Neural cell (in vitro differentiated cells): ENCODE measurements at regions not wholly inside any gene's neighbourhood (a gene's known extent, or its start where the extent isn't known, plus 50 kb on each side); places are given as distances from the start of the nearest gene placed in this dataset.

Source experiments
- H2AFZ ChIP-seq: fragments of 200-600, 300-800 bp; sonication (generic), shearing (Covaris generic); 2 replicates; pipeline ENCODE4 v1.6.0; 2014; ENCODE audit warnings: low read depth, mild to moderate bottlenecking, antibody characterized with exemption, low read length, moderate library complexity
- H3F3A ChIP-seq: fragments of 200-600 bp; shearing (Covaris generic); 2 replicates; pipeline ENCODE4 v1.6.1; 2016; ENCODE audit warnings: mild to moderate bottlenecking, moderate library complexity, mixed read lengths, antibody characterized with exemption, low read length; ENCODE audit not compliant: insufficient read depth, poor library complexity, severe bottlenecking
- H3K27ac ChIP-seq: fragments of 200-600, 300-800 bp; sonication (generic), shearing (Covaris generic); 2 replicates; pipeline ENCODE4 v1.5.1; 2014; ENCODE audit warnings: mild to moderate bottlenecking, low read length, moderate library complexity
- H3K27me3 ChIP-seq: fragments of 300-800, 200-600 bp; sonication (generic), shearing (Covaris generic); 2 replicates; pipeline ENCODE4 v1.6.0; 2014; ENCODE audit warnings: mild to moderate bottlenecking, low read depth, low read length, moderate library complexity; ENCODE audit not compliant: insufficient read depth
- H3K36me3 ChIP-seq: fragments of 300-800, 200-600 bp; sonication (generic), shearing (Covaris generic); 2 replicates; pipeline ENCODE4 v1.5.1; 2014; ENCODE audit warnings: mild to moderate bottlenecking, antibody characterized with exemption, low read length, moderate library complexity; ENCODE audit not compliant: insufficient read depth
- H3K4me2 ChIP-seq: fragments of 300-800, 200-600 bp; sonication (generic), shearing (Covaris generic); 2 replicates; pipeline ENCODE4 v1.6.0; 2014; ENCODE audit warnings: mild to moderate bottlenecking, low read length
- H3K4me3 ChIP-seq: fragments of 300-800, 200-600 bp; sonication (generic), shearing (Covaris generic); 2 replicates; pipeline ENCODE4 v1.5.1; 2014; ENCODE audit warnings: mild to moderate bottlenecking, low read length, moderate library complexity
- H3K79me2 ChIP-seq: fragments of 200-600 bp; shearing (Covaris generic); replicated peaks from 2 replicates; pipeline ENCODE4 v1.6.0; 2014; ENCODE audit warnings: mild to moderate bottlenecking, low read length, moderate library complexity; ENCODE audit not compliant: insufficient read depth
- H3K9ac ChIP-seq: fragments of 300-800, 200-600 bp; sonication (generic), shearing (Covaris generic); 2 replicates; pipeline ENCODE4 v1.6.1; 2016; ENCODE audit warnings: mild to moderate bottlenecking, low read length, mixed read lengths
- H3K9me2 ChIP-seq: fragments of 200-600 bp; shearing (Covaris generic); 2 replicates; pipeline ENCODE4 v1.6.1; 2016; ENCODE audit warnings: mild to moderate bottlenecking, low read length, mixed read lengths; ENCODE audit not compliant: insufficient read depth
- H3K9me3 ChIP-seq: fragments of 200-600, 300-800 bp; sonication (generic), shearing (Covaris generic); 2 replicates; pipeline ENCODE4 v1.6.1; 2016; ENCODE audit warnings: mild to moderate bottlenecking, mixed run types, low read length, moderate library complexity, mixed read lengths
- H4K20me1 ChIP-seq: fragments of 200-600 bp; shearing (Covaris generic); 2 replicates; pipeline ENCODE4 v1.6.1; 2016; ENCODE audit warnings: mild to moderate bottlenecking, mixed run types; ENCODE audit not compliant: insufficient read depth
- EP300 ChIP-seq: fragments of 450-650 bp; conservative IDR thresholded peaks from 2 replicates; pipeline ENCODE4 v1.6.1; 2014; ENCODE audit warnings: antibody characterized with exemption, mild to moderate bottlenecking, moderate library complexity; ENCODE audit not compliant: poor library complexity, severe bottlenecking
- EZH2 ChIP-seq: fragments of 200-600, 300-800 bp; shearing (Covaris generic), sonication (generic); IDR thresholded peaks from 2 replicates; pipeline ENCODE4 v1.6.1; 2014; ENCODE audit warnings: antibody characterized with exemption, low read length, borderline replicate concordance, mild to moderate bottlenecking; ENCODE audit not compliant: insufficient read depth, poor library complexity, severe bottlenecking
- MXI1 ChIP-seq: fragments of 450-650 bp; conservative IDR thresholded peaks from 2 replicates; pipeline ENCODE4 v1.6.1; 2014; ENCODE audit warnings: antibody characterized with exemption, mild to moderate bottlenecking; ENCODE audit not compliant: poor library complexity, severe bottlenecking
- POLR2AphosphoS5 ChIP-seq: IDR thresholded peaks from 2 replicates; pipeline ENCODE4 v1.6.1; 2012
- RAD21 ChIP-seq: fragments of 450-650 bp; conservative IDR thresholded peaks from 2 replicates; pipeline ENCODE4 v1.6.1; 2014; ENCODE audit warnings: antibody characterized with exemption, mild to moderate bottlenecking, moderate library complexity
- SMC3 ChIP-seq: fragments of 450-650 bp; conservative IDR thresholded peaks from 2 replicates; pipeline ENCODE4 v1.6.1; 2014; ENCODE audit warnings: antibody characterized with exemption, mild to moderate bottlenecking, moderate library complexity; ENCODE audit not compliant: poor library complexity
- TAF1 ChIP-seq: IDR thresholded peaks from 2 replicates; pipeline ENCODE4 v1.6.1; 2012; ENCODE audit warnings: low read depth
- TF ChIP-seq, protein P1 (sequence below): IDR thresholded peaks from 2 replicates; pipeline ENCODE4 v1.6.1; 2012; ENCODE audit warnings: borderline replicate concordance
- TF ChIP-seq, protein P2 (sequence below): fragments of 450-650 bp; IDR thresholded peaks from 2 replicates; pipeline ENCODE4 v1.5.1; 2014; ENCODE audit warnings: antibody characterized with exemption, mild to moderate bottlenecking, moderate library complexity; ENCODE audit not compliant: poor library complexity, severe bottlenecking

DNA sequence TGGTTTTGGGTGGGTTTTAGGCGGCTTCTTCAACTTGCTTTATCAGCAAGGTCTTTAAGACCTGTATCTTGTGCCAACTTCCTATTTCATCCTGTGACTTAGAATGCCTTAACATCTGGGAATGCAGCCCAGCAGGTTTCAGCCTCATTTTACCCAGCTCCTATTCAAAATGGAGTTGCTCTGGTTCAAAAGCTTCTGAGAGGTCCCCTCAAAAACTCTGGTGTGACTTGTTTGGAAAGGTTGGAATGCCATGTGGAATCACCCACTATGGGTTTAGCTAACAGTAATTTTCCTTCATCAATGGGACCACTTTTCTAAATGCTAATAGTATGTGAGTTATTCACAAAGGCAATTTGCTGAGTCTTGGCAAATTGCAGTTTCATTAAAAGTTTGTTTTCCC is 509.4 kb upstream of the SMIM21 start:
- H3K79me2 ChIP-seq: no peaks in the 10 kb centered on the region
- no peak for TF ChIP-seq SMC3
- TF ChIP-seq, protein P1, sequence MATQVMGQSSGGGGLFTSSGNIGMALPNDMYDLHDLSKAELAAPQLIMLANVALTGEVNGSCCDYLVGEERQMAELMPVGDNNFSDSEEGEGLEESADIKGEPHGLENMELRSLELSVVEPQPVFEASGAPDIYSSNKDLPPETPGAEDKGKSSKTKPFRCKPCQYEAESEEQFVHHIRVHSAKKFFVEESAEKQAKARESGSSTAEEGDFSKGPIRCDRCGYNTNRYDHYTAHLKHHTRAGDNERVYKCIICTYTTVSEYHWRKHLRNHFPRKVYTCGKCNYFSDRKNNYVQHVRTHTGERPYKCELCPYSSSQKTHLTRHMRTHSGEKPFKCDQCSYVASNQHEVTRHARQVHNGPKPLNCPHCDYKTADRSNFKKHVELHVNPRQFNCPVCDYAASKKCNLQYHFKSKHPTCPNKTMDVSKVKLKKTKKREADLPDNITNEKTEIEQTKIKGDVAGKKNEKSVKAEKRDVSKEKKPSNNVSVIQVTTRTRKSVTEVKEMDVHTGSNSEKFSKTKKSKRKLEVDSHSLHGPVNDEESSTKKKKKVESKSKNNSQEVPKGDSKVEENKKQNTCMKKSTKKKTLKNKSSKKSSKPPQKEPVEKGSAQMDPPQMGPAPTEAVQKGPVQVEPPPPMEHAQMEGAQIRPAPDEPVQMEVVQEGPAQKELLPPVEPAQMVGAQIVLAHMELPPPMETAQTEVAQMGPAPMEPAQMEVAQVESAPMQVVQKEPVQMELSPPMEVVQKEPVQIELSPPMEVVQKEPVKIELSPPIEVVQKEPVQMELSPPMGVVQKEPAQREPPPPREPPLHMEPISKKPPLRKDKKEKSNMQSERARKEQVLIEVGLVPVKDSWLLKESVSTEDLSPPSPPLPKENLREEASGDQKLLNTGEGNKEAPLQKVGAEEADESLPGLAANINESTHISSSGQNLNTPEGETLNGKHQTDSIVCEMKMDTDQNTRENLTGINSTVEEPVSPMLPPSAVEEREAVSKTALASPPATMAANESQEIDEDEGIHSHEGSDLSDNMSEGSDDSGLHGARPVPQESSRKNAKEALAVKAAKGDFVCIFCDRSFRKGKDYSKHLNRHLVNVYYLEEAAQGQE: no peak
- no peak for TF ChIP-seq TAF1
- no peak for TF ChIP-seq POLR2AphosphoS5
- TF ChIP-seq, protein P2, sequence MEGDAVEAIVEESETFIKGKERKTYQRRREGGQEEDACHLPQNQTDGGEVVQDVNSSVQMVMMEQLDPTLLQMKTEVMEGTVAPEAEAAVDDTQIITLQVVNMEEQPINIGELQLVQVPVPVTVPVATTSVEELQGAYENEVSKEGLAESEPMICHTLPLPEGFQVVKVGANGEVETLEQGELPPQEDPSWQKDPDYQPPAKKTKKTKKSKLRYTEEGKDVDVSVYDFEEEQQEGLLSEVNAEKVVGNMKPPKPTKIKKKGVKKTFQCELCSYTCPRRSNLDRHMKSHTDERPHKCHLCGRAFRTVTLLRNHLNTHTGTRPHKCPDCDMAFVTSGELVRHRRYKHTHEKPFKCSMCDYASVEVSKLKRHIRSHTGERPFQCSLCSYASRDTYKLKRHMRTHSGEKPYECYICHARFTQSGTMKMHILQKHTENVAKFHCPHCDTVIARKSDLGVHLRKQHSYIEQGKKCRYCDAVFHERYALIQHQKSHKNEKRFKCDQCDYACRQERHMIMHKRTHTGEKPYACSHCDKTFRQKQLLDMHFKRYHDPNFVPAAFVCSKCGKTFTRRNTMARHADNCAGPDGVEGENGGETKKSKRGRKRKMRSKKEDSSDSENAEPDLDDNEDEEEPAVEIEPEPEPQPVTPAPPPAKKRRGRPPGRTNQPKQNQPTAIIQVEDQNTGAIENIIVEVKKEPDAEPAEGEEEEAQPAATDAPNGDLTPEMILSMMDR: no peak
- no peak for TF ChIP-seq EP300
- no peak for TF ChIP-seq RAD21
- no peak for TF ChIP-seq MXI1
- TF ChIP-seq EZH2: no peak
- no peaks in the 10 kb centered on the region for H3K36me3 ChIP-seq
- H3K9ac ChIP-seq: no peak overlapping the region
- H4K20me1 ChIP-seq: no peaks in the 10 kb centered on the region
- no peaks in the 10 kb centered on the region for H3F3A ChIP-seq
- no peak overlapping the region for H2AFZ ChIP-seq
- no peaks in the 10 kb centered on the region for H3K9me3 ChIP-seq
- H3K27ac ChIP-seq: no peak overlapping the region
- H3K4me2 ChIP-seq: no peak overlapping the region
- H3K9me2 ChIP-seq: no peaks in the 10 kb centered on the region
- no peaks in the 10 kb centered on the region for H3K27me3 ChIP-seq
- H3K4me3 ChIP-seq: no peak overlapping the region

GRCh38 chr18:75931079-75931478 is 503.6 kb upstream of the SMIM21 start:
- Histone ChIP-seq H3K9me3 (no peaks in the 10 kb centered on the region), H3K27me3 (no peaks in the 10 kb centered on the region), H3K36me3 (no peaks in the 10 kb centered on the region), H4K20me1 (no peaks in the 10 kb centered on the region), H3K79me2 (no peaks in the 10 kb centered on the region), H3K9me2 (no peaks in the 10 kb centered on the region), H3F3A (no peaks in the 10 kb centered on the region), H3K27ac (no peak overlapping the region), H3K4me2 (no peak overlapping the region), H2AFZ (no peak overlapping the region), H3K9ac (no peak overlapping the region), H3K4me3 (no peak overlapping the region)
- no peak for TF ChIP-seq EZH2
- TF ChIP-seq RAD21: no peak
- TF ChIP-seq, protein P1: no peak
- no peak for TF ChIP-seq POLR2AphosphoS5
- no peak for TF ChIP-seq EP300
